ENCODE measurements at regions not wholly inside any gene's neighbourhood (a gene's known extent, or its start where the extent isn't known, plus 50 kb on each side); places are given as distances from the start of the nearest gene placed in this dataset.

GRCh38 chr5:10049858-10050455 is 199.7 kb downstream of the ATPSCKMT start:
- peak; percentile 24 for DNase-seq (ENCODE audit: low read depth)
- no peaks in the 10 kb centered on the region for H3K36me3 ChIP-seq (ENCODE audit: control insufficient read depth, insufficient read depth, low read length, severe bottlenecking)
- H3K4me3 ChIP-seq (ENCODE audit: low read length), result no peak overlapping the region
- peaks cover 8% of the 10 kb centered on the region for H3K9me3 ChIP-seq (ENCODE audit: control insufficient read depth, low read length)
- H3K9ac ChIP-seq (ENCODE audit: low read length), result no peak overlapping the region
- H3K4me1 ChIP-seq (ENCODE audit: control insufficient read depth, insufficient read depth, low read length), result no peaks in the 10 kb centered on the region
- H3K27me3 ChIP-seq (replicated peaks; ENCODE audit: control insufficient read depth, insufficient read depth, low read length), result no peaks in the 10 kb centered on the region

DNA sequence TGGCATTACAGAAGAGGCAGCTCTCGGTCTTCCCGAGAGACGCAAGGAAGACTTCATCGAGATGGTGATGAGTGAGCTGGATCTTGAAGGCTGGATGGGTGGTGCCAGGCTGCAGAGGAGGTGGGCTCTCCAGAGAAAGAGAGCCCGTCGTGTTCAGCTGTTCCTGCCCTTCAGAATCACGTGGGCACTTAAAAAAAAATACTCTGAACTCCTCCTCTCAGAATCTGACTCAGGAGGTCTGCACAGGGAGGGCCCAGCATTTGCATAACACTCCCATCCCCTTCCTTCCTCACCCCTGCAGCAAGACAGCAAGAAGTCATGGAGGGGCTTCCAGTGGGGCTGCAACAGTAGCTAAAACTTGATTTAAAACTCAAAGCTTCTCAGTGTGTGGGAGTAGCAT is 203.0 kb downstream of the ATPSCKMT start:
- Histone ChIP-seq H3K9me3 (ENCODE audit: control insufficient read depth, low read length) (peaks cover 5% of the 10 kb centered on the region), H3K36me3 (ENCODE audit: control insufficient read depth, insufficient read depth, low read length, severe bottlenecking) (no peaks in the 10 kb centered on the region), H3K4me1 (ENCODE audit: control insufficient read depth, insufficient read depth, low read length) (no peaks in the 10 kb centered on the region), H3K9ac (ENCODE audit: low read length) (no peak overlapping the region), H3K4me3 (ENCODE audit: low read length) (no peak overlapping the region), H3K27me3 (replicated peaks; ENCODE audit: control insufficient read depth, insufficient read depth, low read length) (peaks cover 3% of the 10 kb centered on the region)
- no peak for DNase-seq (ENCODE audit: low read depth)

DNA sequence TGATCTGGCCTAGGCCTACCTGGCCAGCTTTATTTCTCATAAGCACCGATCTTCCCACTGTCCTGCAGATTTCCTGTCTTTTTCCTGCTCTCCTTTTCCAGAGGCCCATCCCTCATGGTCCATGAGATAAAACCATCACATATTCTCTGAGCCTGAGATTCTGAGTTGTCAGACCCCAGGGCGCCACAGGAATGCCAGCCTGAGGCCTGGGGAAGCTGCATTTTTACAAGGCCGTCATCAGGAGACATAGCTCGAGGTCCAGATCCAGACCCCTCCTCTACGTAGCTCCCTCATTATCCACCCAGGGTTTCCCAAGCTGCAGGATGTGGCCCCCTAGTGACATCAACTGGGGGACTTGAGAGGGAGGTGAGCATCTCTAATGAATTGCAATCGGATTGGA is 204.3 kb downstream of the ATPSCKMT start:
- DNase-seq (ENCODE audit: low read depth), result no peak
- H3K36me3 ChIP-seq (ENCODE audit: control insufficient read depth, insufficient read depth, low read length, severe bottlenecking), result no peaks in the 10 kb centered on the region
- H3K9ac ChIP-seq (ENCODE audit: low read length), result no peak overlapping the region
- H3K9me3 ChIP-seq (ENCODE audit: control insufficient read depth, low read length), result no peaks in the 10 kb centered on the region
- peaks cover 3% of the 10 kb centered on the region for H3K27me3 ChIP-seq (replicated peaks; ENCODE audit: control insufficient read depth, insufficient read depth, low read length)
- H3K4me1 ChIP-seq (ENCODE audit: control insufficient read depth, insufficient read depth, low read length), result no peaks in the 10 kb centered on the region
- no peak overlapping the region for H3K4me3 ChIP-seq (ENCODE audit: low read length)

- Histone ChIP-seq H3K9ac (ENCODE audit: low read length) (no peak overlapping the region), H3K4me3 (ENCODE audit: low read length) (no peak overlapping the region), H3K4me1 (ENCODE audit: control insufficient read depth, insufficient read depth, low read length) (no peaks in the 10 kb centered on the region), H3K27me3 (replicated peaks; ENCODE audit: control insufficient read depth, insufficient read depth, low read length) (peaks cover 3% of the 10 kb centered on the region), H3K36me3 (ENCODE audit: control insufficient read depth, insufficient read depth, low read length, severe bottlenecking) (no peaks in the 10 kb centered on the region), H3K9me3 (ENCODE audit: control insufficient read depth, low read length) (no peaks in the 10 kb centered on the region)
- peak; percentile 73 for DNase-seq (ENCODE audit: low read depth)
Measured at GRCh38 chr5:10036136-10036815, 213.4 kb downstream of the ATPSCKMT start.

GRCh38 chr5:10034001-10034400 is 215.7 kb downstream of the ATPSCKMT start:
- no peak overlapping the region for H3K9ac ChIP-seq (ENCODE audit: low read length)
- H3K4me1 ChIP-seq (ENCODE audit: control insufficient read depth, insufficient read depth, low read length), result no peaks in the 10 kb centered on the region
- no peaks in the 10 kb centered on the region for H3K36me3 ChIP-seq (ENCODE audit: control insufficient read depth, insufficient read depth, low read length, severe bottlenecking)
- no peak for DNase-seq (ENCODE audit: low read depth)
- peaks cover under 1% of the 10 kb centered on the region for H3K9me3 ChIP-seq (ENCODE audit: control insufficient read depth, low read length)
- no peak overlapping the region for H3K4me3 ChIP-seq (ENCODE audit: low read length)
- no peaks in the 10 kb centered on the region for H3K27me3 ChIP-seq (replicated peaks; ENCODE audit: control insufficient read depth, insufficient read depth, low read length)

GRCh38 chr5:10031817-10032216 is 217.9 kb downstream of the ATPSCKMT start:
- H3K9ac ChIP-seq (ENCODE audit: low read length), result no peak overlapping the region
- no peaks in the 10 kb centered on the region for H3K36me3 ChIP-seq (ENCODE audit: control insufficient read depth, insufficient read depth, low read length, severe bottlenecking)
- H3K27me3 ChIP-seq (replicated peaks; ENCODE audit: control insufficient read depth, insufficient read depth, low read length), result no peaks in the 10 kb centered on the region
- H3K4me1 ChIP-seq (ENCODE audit: control insufficient read depth, insufficient read depth, low read length), result no peaks in the 10 kb centered on the region
- no peak overlapping the region for H3K4me3 ChIP-seq (ENCODE audit: low read length)
- no peak for DNase-seq (ENCODE audit: low read depth)
- peaks cover 8% of the 10 kb centered on the region for H3K9me3 ChIP-seq (ENCODE audit: control insufficient read depth, low read length)

GRCh38 chr5:10030219-10030831 is 219.4 kb downstream of the ATPSCKMT start:
- no peak overlapping the region for H3K4me3 ChIP-seq (ENCODE audit: low read length)
- peaks cover 11% of the 10 kb centered on the region for H3K9me3 ChIP-seq (ENCODE audit: control insufficient read depth, low read length)
- no peaks in the 10 kb centered on the region for H3K36me3 ChIP-seq (ENCODE audit: control insufficient read depth, insufficient read depth, low read length, severe bottlenecking)
- H3K27me3 ChIP-seq (replicated peaks; ENCODE audit: control insufficient read depth, insufficient read depth, low read length), result no peaks in the 10 kb centered on the region
- H3K4me1 ChIP-seq (ENCODE audit: control insufficient read depth, insufficient read depth, low read length), result no peaks in the 10 kb centered on the region
- no peak overlapping the region for H3K9ac ChIP-seq (ENCODE audit: low read length)
- DNase-seq (ENCODE audit: low read depth), result peak; percentile 41

GRCh38 chr5:10023494-10023893 is 226.2 kb downstream of the ATPSCKMT start:
- Histone ChIP-seq H3K4me3 (ENCODE audit: low read length) (no peak overlapping the region), H3K27me3 (replicated peaks; ENCODE audit: control insufficient read depth, insufficient read depth, low read length) (no peaks in the 10 kb centered on the region), H3K4me1 (ENCODE audit: control insufficient read depth, insufficient read depth, low read length) (peaks cover 8% of the 10 kb centered on the region), H3K36me3 (ENCODE audit: control insufficient read depth, insufficient read depth, low read length, severe bottlenecking) (no peaks in the 10 kb centered on the region), H3K9ac (ENCODE audit: low read length) (no peak overlapping the region), H3K9me3 (ENCODE audit: control insufficient read depth, low read length) (peaks cover 28% of the 10 kb centered on the region)
- DNase-seq (ENCODE audit: low read depth), result no peak

- Histone ChIP-seq H3K9me3 (ENCODE audit: control insufficient read depth, low read length) (peaks cover 25% of the 10 kb centered on the region), H3K27me3 (replicated peaks; ENCODE audit: control insufficient read depth, insufficient read depth, low read length) (no peaks in the 10 kb centered on the region), H3K4me1 (ENCODE audit: control insufficient read depth, insufficient read depth, low read length) (peaks cover 12% of the 10 kb centered on the region), H3K4me3 (ENCODE audit: low read length) (no peak overlapping the region), H3K36me3 (ENCODE audit: control insufficient read depth, insufficient read depth, low read length, severe bottlenecking) (no peaks in the 10 kb centered on the region), H3K9ac (ENCODE audit: low read length) (no peak overlapping the region)
- DNase-seq (ENCODE audit: low read depth), result no peak
Measured at GRCh38 chr5:10021248-10021647, 228.4 kb downstream of the ATPSCKMT start.

DNA sequence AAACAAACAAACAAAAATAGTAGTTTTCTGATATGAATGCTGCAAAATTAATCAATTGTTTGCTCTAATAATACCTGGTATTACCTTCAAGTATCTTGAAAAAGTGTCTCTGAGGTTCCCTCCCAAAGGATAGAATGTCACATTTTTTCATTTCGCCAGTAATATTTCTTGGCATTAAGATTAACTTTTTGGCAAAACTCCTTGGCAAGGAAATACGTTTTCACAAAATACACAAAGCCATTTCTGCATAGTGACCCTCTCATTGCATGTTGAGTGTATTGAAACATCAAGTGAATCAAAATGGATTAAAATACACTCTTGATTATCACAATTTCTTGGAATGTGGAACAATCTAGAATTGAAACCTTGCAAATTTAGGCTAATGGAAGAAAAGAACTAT is 230.5 kb downstream of the ATPSCKMT start:
- H3K9ac ChIP-seq (ENCODE audit: low read length), result no peak overlapping the region
- peaks cover 22% of the 10 kb centered on the region for H3K9me3 ChIP-seq (ENCODE audit: control insufficient read depth, low read length)
- no peaks in the 10 kb centered on the region for H3K27me3 ChIP-seq (replicated peaks; ENCODE audit: control insufficient read depth, insufficient read depth, low read length)
- no peaks in the 10 kb centered on the region for H3K36me3 ChIP-seq (ENCODE audit: control insufficient read depth, insufficient read depth, low read length, severe bottlenecking)
- H3K4me1 ChIP-seq (ENCODE audit: control insufficient read depth, insufficient read depth, low read length), result peaks cover 12% of the 10 kb centered on the region
- DNase-seq (ENCODE audit: low read depth), result no peak
- H3K4me3 ChIP-seq (ENCODE audit: low read length), result no peak overlapping the region

GRCh38 chr5:10018201-10019069 is 231.3 kb downstream of the ATPSCKMT start:
- Histone ChIP-seq H3K27me3 (replicated peaks; ENCODE audit: control insufficient read depth, insufficient read depth, low read length) (no peaks in the 10 kb centered on the region), H3K9me3 (ENCODE audit: control insufficient read depth, low read length) (peaks cover 20% of the 10 kb centered on the region), H3K36me3 (ENCODE audit: control insufficient read depth, insufficient read depth, low read length, severe bottlenecking) (no peaks in the 10 kb centered on the region), H3K9ac (ENCODE audit: low read length) (no peak overlapping the region), H3K4me1 (ENCODE audit: control insufficient read depth, insufficient read depth, low read length) (peaks cover 12% of the 10 kb centered on the region), H3K4me3 (ENCODE audit: low read length) (no peak overlapping the region)
- DNase-seq (ENCODE audit: low read depth), result peak; percentile 82
